A549 (cell line): ENCODE measurements at regions not wholly inside any gene's neighbourhood (a gene's known extent, or its start where the extent isn't known, plus 50 kb on each side); places are given as distances from the start of the nearest gene placed in this dataset.

ENCODE experiments used
- CHD4 ChIP-seq: fragments of 200-600 bp; sonication (generic); IDR thresholded peaks from 2 replicates; pipeline ENCODE4 v1.6.1; 2016; ENCODE audit warnings: antibody characterized with exemption, mild to moderate bottlenecking, borderline replicate concordance
- CTCF ChIP-seq: fragments of >200 bp; sonication (Bioruptor Twin); formaldehyde crosslinking; IDR thresholded peaks from 3 replicates; pipeline ENCODE4 v1.5.1; 2016
- MAFK ChIP-seq: fragments of 450-650 bp; IDR thresholded peaks from 2 replicates; pipeline ENCODE4 v1.6.1; 2014; ENCODE audit not compliant: partially characterized antibody
- POLR2A ChIP-seq: IDR thresholded peaks from 2 replicates; pipeline ENCODE4 v1.6.1; 2012; ENCODE audit warnings: mild to moderate bottlenecking, low read length
- POLR2AphosphoS2 ChIP-seq: conservative IDR thresholded peaks from 2 replicates; pipeline ENCODE4 v1.6.1; 2012; ENCODE audit warnings: low read length, improper control_type of control experiment, inconsistent platforms
- RNF2 ChIP-seq: fragments of 200-600 bp; sonication (generic); IDR thresholded peaks from 2 replicates; pipeline ENCODE4 v1.6.1; 2016; ENCODE audit warnings: low read depth, mild to moderate bottlenecking, antibody characterized with exemption, moderate library complexity, borderline replicate concordance

GRCh38 chr5:54924487-54924886 lies 60.9 kb downstream of the ESM1 start:
- TF ChIP-seq CTCF (no peak), RNF2 (no peak), POLR2A (no peak), MAFK (no peak), CHD4 (no peak), POLR2AphosphoS2 (no peak)
